Tibial nerve (tissue), 4 donors: ENCODE measurements at regions not wholly inside any gene's neighbourhood (a gene's known extent, or its start where the extent isn't known, plus 50 kb on each side); places are given as distances from the start of the nearest gene placed in this dataset.

Experiments used
- DNase-seq, 2 donors: peaks; one replicate each; pipeline ENCODE4 v3.0.0-alpha.2; 2019; ENCODE audit warnings: low spot score in 2 of 2
- H3K27ac ChIP-seq, 4 donors: fragments of 200-600 bp; sonication (generic) in 3 of 4; one replicate each; pipeline ENCODE4 v1.5.1; 2017 to 2019; ENCODE audit warnings: mild to moderate bottlenecking in 1 of 4
- H3K27me3 ChIP-seq, 2 donors: fragments of 200-600 bp; sonication (generic) in 1 of 2; one replicate each; pipeline versions ENCODE4 v1.5.1 to v1.6.0; 2017 to 2019
- H3K36me3 ChIP-seq, 3 donors: fragments of 200-600 bp; sonication (generic); one replicate each; pipeline ENCODE4 v1.5.1; 2018 to 2019
- H3K4me1 ChIP-seq, 4 donors: fragments of 200-600 bp; sonication (generic) in 3 of 4; one replicate each; pipeline ENCODE4 v1.5.1; 2017 to 2019
- H3K4me3 ChIP-seq, 4 donors: fragments of 200-600 bp; sonication (generic) in 3 of 4; one replicate each; pipeline ENCODE4 v1.5.1; 2017 to 2019; ENCODE audit warnings: mild to moderate bottlenecking in 1 of 4, moderate library complexity in 1 of 4
- H3K9me3 ChIP-seq, 4 donors: fragments of 200-600 bp; sonication (generic) in 3 of 4; one replicate each; pipeline ENCODE4 v1.5.1; 2017 to 2019
- CTCF ChIP-seq, 5 experiments: fragments of 200-600 bp in 3 of 5; fragments of 450-650 bp in 2 of 5; sonication (generic) in 3 of 5; IDR thresholded peaks; one replicate each; pipeline ENCODE4 v1.5.1; 2016 to 2019; ENCODE audit warnings: antibody characterized with exemption in 5 of 5, mild to moderate bottlenecking in 3 of 5, moderate library complexity in 2 of 5
- EP300 ChIP-seq, 2 donors: sonication (generic); formaldehyde crosslinking; IDR thresholded peaks; one replicate each; pipeline ENCODE4 v1.6.1; 2017; ENCODE audit warnings: antibody characterized with exemption in 2 of 2, mild to moderate bottlenecking in 1 of 2
- POLR2A ChIP-seq, 2 donors: fragments of 450-650 bp; IDR thresholded peaks; one replicate each; pipeline ENCODE4 v1.6.1; 2017; ENCODE audit warnings: antibody characterized with exemption in 2 of 2, mild to moderate bottlenecking in 2 of 2, moderate library complexity in 2 of 2
- WGBS, 2 donors: methylation state at CpG; one replicate each; pipeline ENCODE4 v1.1.5; 2018; 5-methylcytosine and 5-hydroxymethylcytosine counted together

GRCh38 chr18:8958660-8959059 lies 143.8 kb upstream of the NDUFV2 start:
- 85 to 88% methylated on average over 3 of the region's 3 CpGs for WGBS, 2 donors
- no peak for DNase-seq
- H3K27me3 ChIP-seq = no peaks in the 10 kb centered on the region
- H3K27ac ChIP-seq = no peak overlapping the region
- TF ChIP-seq CTCF (IDR thresholded peaks at IDR 0.05) (no peak), EP300 (IDR thresholded peaks at IDR 0.05) (no peak), POLR2A (IDR thresholded peaks at IDR 0.05) (no peak)
- H3K4me3 ChIP-seq = no peak overlapping the region
- H3K9me3 ChIP-seq = peaks cover 0 to 2% (median 0%) of the 10 kb centered on the region in 4 donors
- H3K4me1 ChIP-seq = no peaks in the 10 kb centered on the region
- H3K36me3 ChIP-seq = no peaks in the 10 kb centered on the region

- DNase-seq = no peak
- Histone ChIP-seq H3K36me3 (no peaks in the 10 kb centered on the region), H3K27me3 (no peaks in the 10 kb centered on the region), H3K27ac (no peak overlapping the region), H3K4me1 (no peaks in the 10 kb centered on the region), H3K9me3 (no peaks in the 10 kb centered on the region), H3K4me3 (no peak overlapping the region)
- 64 to 69% methylated on average over 8 of the region's 8 CpGs for WGBS, 2 donors
- TF ChIP-seq CTCF (IDR thresholded peaks at IDR 0.05) (no peak), EP300 (IDR thresholded peaks at IDR 0.05) (no peak), POLR2A (IDR thresholded peaks at IDR 0.05) (no peak)
These were observed 142.9 kb upstream of the NDUFV2 start for GRCh38 chr18:8959551-8960135.

- H3K27me3 ChIP-seq = no peaks in the 10 kb centered on the region
- no peaks in the 10 kb centered on the region for H3K36me3 ChIP-seq
- no peak overlapping the region for H3K27ac ChIP-seq
- no peaks in the 10 kb centered on the region for H3K9me3 ChIP-seq
- no peaks in the 10 kb centered on the region for H3K4me1 ChIP-seq
- no peak overlapping the region for H3K4me3 ChIP-seq
- TF ChIP-seq EP300 (IDR thresholded peaks at IDR 0.05) (no peak), POLR2A (IDR thresholded peaks at IDR 0.05) (no peak), CTCF (IDR thresholded peaks at IDR 0.05) (no peak)
- WGBS, 2 donors = 56 to 68% methylated on average over 10 of the region's 10 CpGs
- DNase-seq = no peak
These were observed 141.5 kb upstream of the NDUFV2 start for GRCh38 chr18:8960740-8961657.

GRCh38 chr18:8962192-8962779 lies 140.2 kb upstream of the NDUFV2 start:
- Histone ChIP-seq H3K4me3 (no peak overlapping the region), H3K27me3 (no peaks in the 10 kb centered on the region), H3K4me1 (no peaks in the 10 kb centered on the region), H3K36me3 (no peaks in the 10 kb centered on the region), H3K27ac (no peak overlapping the region), H3K9me3 (no peaks in the 10 kb centered on the region)
- TF ChIP-seq EP300 (IDR thresholded peaks at IDR 0.05) (no peak), POLR2A (IDR thresholded peaks at IDR 0.05) (no peak), CTCF (IDR thresholded peaks at IDR 0.05) (no peak)
- WGBS, 2 donors = 79 to 80% methylated on average over 8 of the region's 8 CpGs
- no peak for DNase-seq
